ENCODE measurements at regions not wholly inside any gene's neighbourhood (a gene's known extent, or its start where the extent isn't known, plus 50 kb on each side); places are given as distances from the start of the nearest gene placed in this dataset.

- TF ChIP-seq CTCF (IDR thresholded peaks at IDR 0.05; ENCODE audit: low read depth, low read length) (no peak), EZH2phosphoT487 (IDR thresholded peaks at IDR 0.05; ENCODE audit: low read depth) (no peak)
These were observed 482.0 kb upstream of the ONECUT1 start for GRCh38 chr15:53272116-53272515.
